HepG2 (cell line): ENCODE measurements at regions not wholly inside any gene's neighbourhood (a gene's known extent, or its start where the extent isn't known, plus 50 kb on each side); places are given as distances from the start of the nearest gene placed in this dataset.

Source experiments
- GATAD1 ChIP-seq: IDR thresholded peaks from 2 replicates; pipeline ENCODE4 v1.6.1; 2016; ENCODE audit warnings: missing genetic modification reagents, missing compliant biosample characterization
- GTF2F1 ChIP-seq: fragments of 150-350 bp; IDR thresholded peaks from 2 replicates; pipeline ENCODE4 v1.6.1; 2014; ENCODE audit warnings: low read length
- HOXA7 ChIP-seq: sonication (generic); formaldehyde crosslinking; IDR thresholded peaks from 2 replicates; pipeline ENCODE4 v1.8.1; 2022; ENCODE audit warnings: mild to moderate bottlenecking, missing genetic modification reagents, moderate library complexity
- HOXA9 ChIP-seq: sonication (generic); formaldehyde crosslinking; IDR thresholded peaks from 2 replicates; pipeline ENCODE4 v1.8.1; 2022; ENCODE audit warnings: missing genetic modification reagents, mild to moderate bottlenecking, moderate library complexity, borderline replicate concordance
- IRF1 ChIP-seq: sonication (generic); formaldehyde crosslinking; IDR thresholded peaks from 2 replicates; pipeline ENCODE4 v1.4.0; 2020; ENCODE audit warnings: low read depth, mild to moderate bottlenecking, missing genetic modification reagents
- KDM2A ChIP-seq: sonication (generic); formaldehyde crosslinking; IDR thresholded peaks from 2 replicates; pipeline ENCODE4 v1.4.0; 2020; ENCODE audit warnings: low read depth, missing genetic modification reagents, borderline replicate concordance
- KLF6 ChIP-seq: IDR thresholded peaks from 2 replicates; pipeline ENCODE4 v1.8.0; 2016; ENCODE audit warnings: missing biosample characterization, missing genetic modification reagents
- NCOR1 ChIP-seq: fragments of 200-600 bp; sonication (generic); IDR thresholded peaks from 2 replicates; pipeline ENCODE4 v1.7.0; 2017; ENCODE audit warnings: antibody characterized with exemption, low read length, borderline replicate concordance
- NR2F2 ChIP-seq: IDR thresholded peaks from 2 replicates; pipeline ENCODE4 v1.6.1; 2012; ENCODE audit warnings: low read depth, inconsistent platforms, borderline replicate concordance
- RNF219 ChIP-seq: sonication (generic); formaldehyde crosslinking; IDR thresholded peaks from 2 replicates; pipeline ENCODE4 v1.5.0; 2020; ENCODE audit warnings: mild to moderate bottlenecking, missing genetic modification reagents
- THAP11 ChIP-seq: IDR thresholded peaks from 2 replicates; pipeline ENCODE4 v1.6.1; 2016; ENCODE audit warnings: missing biosample characterization, missing genetic modification reagents
- THAP9 ChIP-seq: sonication (generic); formaldehyde crosslinking; IDR thresholded peaks from 2 replicates; pipeline ENCODE4; 2020; ENCODE audit warnings: missing genetic modification reagents, mild to moderate bottlenecking, borderline replicate concordance
- TSC22D2 ChIP-seq: sonication (generic); formaldehyde crosslinking; IDR thresholded peaks from 2 replicates; pipeline ENCODE4 v1.5.1; 2020; ENCODE audit warnings: missing genetic modification reagents, mild to moderate bottlenecking, borderline replicate concordance
- ZNF136 ChIP-seq: sonication (generic); formaldehyde crosslinking; IDR thresholded peaks from 2 replicates; pipeline ENCODE4 v1.8.1; 2022; ENCODE audit warnings: low read depth, mild to moderate bottlenecking, moderate library complexity, missing genetic modification reagents
- ZNF225 ChIP-seq: sonication (generic); formaldehyde crosslinking; IDR thresholded peaks from 2 replicates; pipeline ENCODE4 v1.4.0; 2020; ENCODE audit warnings: mild to moderate bottlenecking, missing genetic modification reagents
- ZNF275 ChIP-seq: sonication (generic); formaldehyde crosslinking; IDR thresholded peaks from 2 replicates; pipeline ENCODE4 v1.8.0; 2022; ENCODE audit warnings: missing genetic modification reagents, mild to moderate bottlenecking, inconsistent platforms, borderline replicate concordance
- ZNF337 ChIP-seq: sonication (generic); formaldehyde crosslinking; IDR thresholded peaks from 2 replicates; pipeline ENCODE4 v1.5.1; 2020; ENCODE audit warnings: missing genetic modification reagents, low read depth, mild to moderate bottlenecking, borderline replicate concordance
- ZNF552 ChIP-seq: sonication (generic); formaldehyde crosslinking; IDR thresholded peaks from 2 replicates; pipeline ENCODE4 v1.9.0; 2022; ENCODE audit warnings: missing genetic modification reagents, mild to moderate bottlenecking, borderline replicate concordance
- ZNF614 ChIP-seq: IDR thresholded peaks from 2 replicates; pipeline ENCODE4 v1.6.1; 2018; ENCODE audit warnings: missing biosample characterization, missing genetic modification reagents, inconsistent platforms, borderline replicate concordance
- ZNF740 ChIP-seq: sonication (generic); formaldehyde crosslinking; IDR thresholded peaks from 2 replicates; pipeline ENCODE4 v1.4.0; 2020; ENCODE audit warnings: missing genetic modification reagents
- ZNF772 ChIP-seq: sonication (generic); formaldehyde crosslinking; IDR thresholded peaks from 2 replicates; pipeline ENCODE4 v1.5.0; 2020; ENCODE audit warnings: mild to moderate bottlenecking, missing genetic modification reagents
- TF ChIP-seq, protein P1 (sequence below): sonication (generic); formaldehyde crosslinking; conservative IDR thresholded peaks from 2 replicates; pipeline ENCODE4 v1.8.0; 2022; ENCODE audit warnings: missing genetic modification reagents

DNA sequence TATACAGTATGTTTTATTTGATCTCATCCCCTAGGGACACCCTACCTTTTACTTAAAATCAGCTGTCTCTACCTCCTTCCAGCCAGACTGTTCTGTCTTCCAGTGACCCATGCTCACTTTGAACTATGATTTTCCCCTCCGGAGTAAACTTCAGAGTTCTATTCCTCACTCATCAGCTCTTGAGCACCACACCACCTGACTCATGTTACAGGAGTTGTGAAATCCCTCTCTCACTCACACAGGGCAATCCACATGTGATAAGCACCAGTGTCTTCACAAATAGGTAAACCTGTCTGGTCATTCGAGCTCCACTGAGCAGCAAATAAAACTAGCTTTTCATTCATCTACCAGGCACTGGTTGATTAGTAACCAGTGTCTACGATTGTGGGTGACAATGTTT lies 177.3 kb upstream of the BMP4 start (continued):
- no peak for TF ChIP-seq IRF1 (CRISPR knock-in tag)
- TF ChIP-seq ZNF225 (CRISPR knock-in tag) = no peak
- TF ChIP-seq ZNF614 (CRISPR knock-in tag) = peak; percentile 99
- peak; percentile 89 for TF ChIP-seq NCOR1
- no peak; the same call in 1 of the 2 replicates for TF ChIP-seq KLF6 (CRISPR knock-in tag)
- no peak for TF ChIP-seq GTF2F1
- TF ChIP-seq HOXA7 (CRISPR knock-in tag) = no peak
- TF ChIP-seq THAP9 (CRISPR knock-in tag) = no peak
- TF ChIP-seq ZNF136 (CRISPR knock-in tag) = peak; percentile 79
- TF ChIP-seq NR2F2 = peak; percentile 64; the same call in 1 of the 2 replicates
- no peak for TF ChIP-seq TSC22D2 (CRISPR knock-in tag)
- 0 out of 2 replicates have a peak, but pooled peaks have one; percentile 47 for TF ChIP-seq ZNF337 (CRISPR knock-in tag)
- no peak for TF ChIP-seq HOXA9 (CRISPR knock-in tag)
- TF ChIP-seq ZNF552 = no peak
- no peak for TF ChIP-seq ZNF740 (CRISPR knock-in tag)
- TF ChIP-seq THAP11 (CRISPR knock-in tag) = peak; percentile 78
- no peak; the same call in 1 of the 2 replicates for TF ChIP-seq ZNF772 (CRISPR knock-in tag)
- no peak for TF ChIP-seq ZNF275 (CRISPR knock-in tag)
- TF ChIP-seq KDM2A (CRISPR knock-in tag) = no peak
- TF ChIP-seq, protein P1, sequence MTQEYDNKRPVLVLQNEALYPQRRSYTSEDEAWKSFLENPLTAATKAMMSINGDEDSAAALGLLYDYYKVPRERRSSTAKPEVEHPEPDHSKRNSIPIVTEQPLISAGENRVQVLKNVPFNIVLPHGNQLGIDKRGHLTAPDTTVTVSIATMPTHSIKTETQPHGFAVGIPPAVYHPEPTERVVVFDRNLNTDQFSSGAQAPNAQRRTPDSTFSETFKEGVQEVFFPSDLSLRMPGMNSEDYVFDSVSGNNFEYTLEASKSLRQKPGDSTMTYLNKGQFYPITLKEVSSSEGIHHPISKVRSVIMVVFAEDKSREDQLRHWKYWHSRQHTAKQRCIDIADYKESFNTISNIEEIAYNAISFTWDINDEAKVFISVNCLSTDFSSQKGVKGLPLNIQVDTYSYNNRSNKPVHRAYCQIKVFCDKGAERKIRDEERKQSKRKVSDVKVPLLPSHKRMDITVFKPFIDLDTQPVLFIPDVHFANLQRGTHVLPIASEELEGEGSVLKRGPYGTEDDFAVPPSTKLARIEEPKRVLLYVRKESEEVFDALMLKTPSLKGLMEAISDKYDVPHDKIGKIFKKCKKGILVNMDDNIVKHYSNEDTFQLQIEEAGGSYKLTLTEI (CRISPR knock-in tag) = no peak
- peak; percentile 59 for TF ChIP-seq GATAD1
- TF ChIP-seq RNF219 (CRISPR knock-in tag) = no peak
